ENCODE measurements at regions not wholly inside any gene's neighbourhood (a gene's known extent, or its start where the extent isn't known, plus 50 kb on each side); places are given as distances from the start of the nearest gene placed in this dataset.
"Not testable (repeated sequence)": the region's sequence is repeated elsewhere in the genome, so short reads cannot be mapped to it uniquely, and the experiment has no call there.

- Histone ChIP-seq H3K27ac (no peak overlapping the region), H3K4me3 (no peak overlapping the region), H3K4me1 (replicated peaks in 1 of 2) (no peaks in the 10 kb centered on the region), H3K27me3 (no peaks in the 10 kb centered on the region), H3K36me3 (replicated peaks in 1 of 2) (no peaks in the 10 kb centered on the region), H3K9me3 (replicated peaks in 1 of 3) (no peaks in the 10 kb centered on the region)
- 78 to 94% (median 87%) methylated on average over 1 of the region's 1 CpG for WGBS, 4 donors
- intact Hi-C loops (cut with DNase I) = no loop called here
- TF ChIP-seq POLR2A (IDR thresholded peaks at IDR 0.05) (no peak), CTCF (IDR thresholded peaks at IDR 0.05) (no peak)
- DNase-seq = no peak
Measured at GRCh38 chr6:27854421-27854820, 57.8 kb downstream of the OR2B2 start.

- no peaks in the 10 kb centered on the region for H3K9me3 ChIP-seq (replicated peaks in 1 of 3)
- intact Hi-C loops (cut with DNase I) = no loop called here
- no peaks in the 10 kb centered on the region for H3K27me3 ChIP-seq
- DNase-seq = no peak
- no peak overlapping the region for H3K4me3 ChIP-seq
- TF ChIP-seq CTCF (IDR thresholded peaks at IDR 0.05) (no peak), POLR2A (IDR thresholded peaks at IDR 0.05) (no peak)
- no peak overlapping the region for H3K27ac ChIP-seq
- H3K36me3 ChIP-seq (replicated peaks in 1 of 2) = no peaks in the 10 kb centered on the region
- no peaks in the 10 kb centered on the region for H3K4me1 ChIP-seq (replicated peaks in 1 of 2)
Measured at GRCh38 chr6:27851440-27851839, 60.8 kb downstream of the OR2B2 start.

DNA sequence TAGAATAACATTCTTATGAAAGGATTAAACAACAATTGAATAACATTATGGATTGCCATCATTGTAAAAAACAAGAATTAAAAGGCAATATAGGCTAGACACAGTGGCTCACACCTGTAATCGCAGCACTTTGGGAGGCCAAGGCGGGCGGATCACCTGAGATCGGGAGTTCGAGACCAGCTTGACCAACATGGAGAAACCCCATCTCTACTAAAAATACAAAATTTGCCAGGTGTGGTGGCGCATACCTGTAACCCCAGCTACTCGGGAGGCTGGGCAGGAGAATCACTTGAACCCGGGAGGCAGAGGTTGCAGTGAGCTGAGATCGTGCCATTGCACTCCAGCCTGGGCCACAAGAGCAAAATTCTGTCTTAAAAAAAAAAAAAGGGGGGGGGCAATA, 63.2 kb downstream of the OR2B2 start:
- H3K36me3 ChIP-seq (replicated peaks in 1 of 2); H3K4me3 ChIP-seq; H3K4me1 ChIP-seq (replicated peaks in 1 of 2); H3K9me3 ChIP-seq (replicated peaks in 1 of 3); intact Hi-C loops (cut with DNase I); H3K27ac ChIP-seq; H3K27me3 ChIP-seq; DNase-seq: not testable (repeated sequence)
- 88 to 98% (median 97%) methylated on average over 9 of the region's 9 CpGs for WGBS, 4 donors

- no peak overlapping the region for H3K4me3 ChIP-seq
- no peak for DNase-seq
- TF ChIP-seq CTCF (IDR thresholded peaks at IDR 0.05) = no peak
- no peak for TF ChIP-seq POLR2A (IDR thresholded peaks at IDR 0.05)
- H3K27ac ChIP-seq = no peak overlapping the region
- 80 to 86% (median 82%) methylated on average over 3 of the region's 3 CpGs for WGBS, 4 donors
- no peaks in the 10 kb centered on the region for H3K36me3 ChIP-seq (replicated peaks in 1 of 2)
- no peaks in the 10 kb centered on the region for H3K4me1 ChIP-seq (replicated peaks in 1 of 2)
- no peaks in the 10 kb centered on the region for H3K27me3 ChIP-seq
- intact Hi-C loops (cut with DNase I) = no loop called here
- no peaks in the 10 kb centered on the region for H3K9me3 ChIP-seq (replicated peaks in 1 of 3)
Measured at GRCh38 chr6:27847706-27848105, 64.5 kb downstream of the OR2B2 start.

- TF ChIP-seq POLR2A (IDR thresholded peaks at IDR 0.05) (no peak), CTCF (IDR thresholded peaks at IDR 0.05) (no peak)
- Histone ChIP-seq H3K4me3 (no peak overlapping the region), H3K9me3 (replicated peaks in 1 of 3) (no peaks in the 10 kb centered on the region), H3K36me3 (replicated peaks in 1 of 2) (no peaks in the 10 kb centered on the region), H3K27me3 (no peaks in the 10 kb centered on the region), H3K27ac (no peak overlapping the region), H3K4me1 (replicated peaks in 1 of 2) (peaks cover 0 to 18% of the 10 kb centered on the region in 2 donors)
- WGBS, 4 donors = 95 to 100% (median 99%) methylated on average over 3 of the region's 3 CpGs
- intact Hi-C loops (cut with DNase I) = no loop called here
- DNase-seq = no peak
Measured at GRCh38 chr6:27840572-27840971, 71.6 kb downstream of the OR2B2 start.

Measured in adrenal gland (tissue), 9 donors.